Neural progenitor cell (in vitro differentiated cells): ENCODE measurements at regions not wholly inside any gene's neighbourhood (a gene's known extent, or its start where the extent isn't known, plus 50 kb on each side); places are given as distances from the start of the nearest gene placed in this dataset.

Experiments used
- CTCF ChIP-seq: fragments of 200-600 bp; sonication (generic); IDR thresholded peaks from 2 replicates; pipeline ENCODE4 v1.5.1; 2017; ENCODE audit warnings: antibody characterized with exemption, mild to moderate bottlenecking
- EZH2 ChIP-seq: fragments of 200-600 bp; sonication (generic); IDR thresholded peaks from 2 replicates; pipeline ENCODE4 v1.6.1; 2017; ENCODE audit warnings: antibody characterized with exemption, mild to moderate bottlenecking, moderate library complexity

- TF ChIP-seq CTCF (no peak), EZH2 (no peak)
Observed at GRCh38 chr14:56002876-56003625, 115.2 kb upstream of the PELI2 start.
